H1 (cell line): ENCODE measurements at regions not wholly inside any gene's neighbourhood (a gene's known extent, or its start where the extent isn't known, plus 50 kb on each side); places are given as distances from the start of the nearest gene placed in this dataset.

Source experiments
- CTCF ChIA-PET: fragments of 300-600 bp; sonication (Branson Sonifier 250); formaldehyde crosslinking; loops from one replicate; lab custom pipeline; 2021; ENCODE audit not compliant: partially characterized antibody; lab: Charles Lee
- POLR2A ChIA-PET: fragments of 300-600 bp; sonication (Branson Sonifier 250); formaldehyde crosslinking; loops from one replicate; lab custom pipeline; 2021; ENCODE audit warnings: inconsistent platforms; ENCODE audit not compliant: partially characterized antibody; lab: Charles Lee
- DNase-seq, 2 experiments: peaks; one replicate each; pipeline versions ENCODE4 v3.0.0 to v3.0.0-alpha.2; 2010 to 2022; ENCODE audit warnings: low spot score in 2 of 2, low read depth in 1 of 2, mixed read lengths in 1 of 2
- FAIRE-seq: peaks from 2 replicates; lab custom pipeline; 2011; peaks lifted over from hg19 to GRCh38; lab: Jason Lieb, UNC
- H2AFZ ChIP-seq: 2 replicates; pipeline ENCODE4 v1.8.1; 2012; ENCODE audit warnings: low read length, inconsistent platforms
- H2AK5ac ChIP-seq: 2 replicates; pipeline ENCODE4 v1.6.1; 2013; ENCODE audit warnings: low read depth, low read length
- H2BK120ac ChIP-seq: replicated peaks from 2 replicates; pipeline ENCODE3; 2013; ENCODE audit warnings: low read depth, low read length, inconsistent platforms
- H2BK12ac ChIP-seq: 2 replicates; pipeline ENCODE4 v1.6.1; 2013; ENCODE audit warnings: low read depth, low read length
- H2BK15ac ChIP-seq: 2 replicates; pipeline ENCODE4 v1.6.1; 2013; ENCODE audit warnings: low read length
- H2BK20ac ChIP-seq: 2 replicates; pipeline ENCODE4 v1.6.1; 2013; ENCODE audit warnings: low read length
- H2BK5ac ChIP-seq: 2 replicates; pipeline ENCODE4 v1.6.1; 2013; ENCODE audit warnings: low read depth, low read length
- H3K14ac ChIP-seq: 2 replicates; pipeline ENCODE4 v1.6.1; 2013; ENCODE audit warnings: inconsistent platforms; ENCODE audit not compliant: insufficient read length
- H3K18ac ChIP-seq: 2 replicates; pipeline ENCODE4 v1.6.1; 2013; ENCODE audit warnings: low read length; ENCODE audit errors: extremely low read depth
- H3K23ac ChIP-seq: 2 replicates; pipeline ENCODE4 v1.6.1; 2013; ENCODE audit warnings: inconsistent platforms; ENCODE audit not compliant: insufficient read length
- H3K23me2 ChIP-seq: 2 replicates; pipeline ENCODE4 v1.6.1; 2013; ENCODE audit warnings: low read depth, low read length
- H3K27ac ChIP-seq: 2 replicates; pipeline ENCODE4 v1.6.1; 2011; ENCODE audit warnings: low read depth, low read length, inconsistent platforms
- H3K27me3 ChIP-seq, 4 experiments: replicated peaks in 1 of 4; 1 replicate in 1 of 4; 2 replicates in 3 of 4; pipeline versions ENCODE4 v1.6.1 to v1.8.1; 2011 to 2013; ENCODE audit warnings: low read length in 3 of 4, mild to moderate bottlenecking in 3 of 4, inconsistent platforms in 2 of 4, mixed read lengths in 2 of 4, moderate library complexity in 1 of 4; ENCODE audit not compliant: control insufficient read depth in 3 of 4, insufficient read depth in 3 of 4; ENCODE audit errors: extremely low read depth in 1 of 4
- H3K36me3 ChIP-seq, 4 experiments: 2 replicates each; pipeline versions ENCODE4 v1.6.1 to v1.8.1; 2011 to 2013; ENCODE audit warnings: mild to moderate bottlenecking in 4 of 4, low read length in 3 of 4, moderate library complexity in 2 of 4, control low read depth in 1 of 4, inconsistent platforms in 1 of 4; ENCODE audit not compliant: insufficient read depth in 4 of 4, control insufficient read depth in 2 of 4
- H3K4ac ChIP-seq: replicated peaks from 2 replicates; pipeline ENCODE3; 2013; ENCODE audit warnings: low read length, low read depth, mixed read lengths, inconsistent platforms; ENCODE audit not compliant: insufficient read length
- H3K4me1 ChIP-seq, 4 experiments: replicated peaks in 1 of 4; 1 replicate in 1 of 4; 2 replicates in 3 of 4; pipeline versions ENCODE4 v1.6.1 to v1.8.1; 2011 to 2013; ENCODE audit warnings: low read length in 3 of 4, inconsistent platforms in 2 of 4, mixed read lengths in 1 of 4; ENCODE audit not compliant: insufficient read depth in 4 of 4, control insufficient read depth in 3 of 4
- H3K4me2 ChIP-seq, 2 experiments: 2 replicates each; pipeline versions ENCODE4 v1.6.1 to v1.8.1; 2011 to 2013; ENCODE audit warnings: low read depth in 2 of 2, low read length in 2 of 2, control low read depth in 1 of 2, inconsistent platforms in 1 of 2, mild to moderate bottlenecking in 1 of 2; ENCODE audit not compliant: insufficient read depth in 1 of 2
- H3K4me3 ChIP-seq, 4 experiments: fragments of 200-600, 300-600 bp in 1 of 4; sonication (generic), shearing (Covaris generic), sonication (Bioruptor Twin) in 1 of 4; 2 replicates each; pipeline versions ENCODE4 v1.5.1 to v1.8.1; 2011 to 2016; ENCODE audit warnings: low read length in 4 of 4, low read depth in 3 of 4, control low read depth in 2 of 4, inconsistent platforms in 2 of 4, mild to moderate bottlenecking in 2 of 4, mixed read lengths in 1 of 4, moderate library complexity in 1 of 4; ENCODE audit not compliant: insufficient read depth in 2 of 4; ENCODE audit errors: extremely low read depth in 1 of 4
- H3K56ac ChIP-seq: replicated peaks from 2 replicates; pipeline ENCODE3; 2013; ENCODE audit warnings: low read depth, mild to moderate bottlenecking, mixed read lengths, low read length, inconsistent platforms; ENCODE audit not compliant: insufficient read length
- H3K79me1 ChIP-seq: 2 replicates; pipeline ENCODE4 v1.6.1; 2013; ENCODE audit warnings: low read depth, low read length, control low read depth
- H3K79me2 ChIP-seq, 2 experiments: 2 replicates each; pipeline versions ENCODE4 v1.6.1 to v1.8.1; 2012 to 2013; ENCODE audit warnings: low read length in 2 of 2, mild to moderate bottlenecking in 2 of 2, inconsistent platforms in 1 of 2; ENCODE audit not compliant: insufficient read depth in 2 of 2, control insufficient read depth in 1 of 2
- H3K9ac ChIP-seq, 4 experiments: replicated peaks in 1 of 4; 1 replicate in 1 of 4; 2 replicates in 3 of 4; pipeline versions ENCODE4 v1.6.1 to v1.8.1; 2011 to 2013; ENCODE audit warnings: low read depth in 3 of 4, low read length in 3 of 4, control low read depth in 2 of 4, mild to moderate bottlenecking in 2 of 4, moderate library complexity in 2 of 4, inconsistent platforms in 1 of 4; ENCODE audit errors: extremely low read depth in 1 of 4
- H3K9me3 ChIP-seq, 2 experiments: 2 replicates each; pipeline versions ENCODE4 v1.6.1 to v1.8.1; 2012 to 2013; ENCODE audit warnings: mild to moderate bottlenecking in 2 of 2, moderate library complexity in 2 of 2, control low read depth in 1 of 2, inconsistent platforms in 1 of 2, low read depth in 1 of 2, low read length in 1 of 2, mixed read lengths in 1 of 2; ENCODE audit not compliant: insufficient read depth in 2 of 2
- H4K20me1 ChIP-seq, 2 experiments: replicated peaks in 1 of 2; 2 replicates each; pipeline versions ENCODE3 to v1.8.1; 2011 to 2013; ENCODE audit warnings: inconsistent platforms in 2 of 2, low read length in 2 of 2, mild to moderate bottlenecking in 1 of 2; ENCODE audit not compliant: insufficient read depth in 2 of 2, control insufficient read depth in 1 of 2
- H4K5ac ChIP-seq: 2 replicates; pipeline ENCODE4 v1.6.1; 2013; ENCODE audit warnings: low read length, low read depth, mixed read lengths, inconsistent platforms; ENCODE audit not compliant: insufficient read length
- H4K8ac ChIP-seq: 2 replicates; pipeline ENCODE4 v1.8.0; 2013; ENCODE audit warnings: mild to moderate bottlenecking, moderate library complexity, low read length, inconsistent platforms; ENCODE audit not compliant: insufficient read depth; ENCODE audit errors: extremely low read depth
- H4K91ac ChIP-seq: replicated peaks from 2 replicates; pipeline ENCODE3; 2013; ENCODE audit warnings: low read length, mixed read lengths, inconsistent platforms; ENCODE audit not compliant: insufficient read length
- EGR1 ChIP-seq: IDR thresholded peaks from 2 replicates; pipeline ENCODE4 v1.6.1; 2011; ENCODE audit warnings: low read depth, low read length, borderline replicate concordance
- RAD21 ChIP-seq, 2 experiments: IDR thresholded peaks in 1 of 2; conservative IDR thresholded peaks in 1 of 2; 2 replicates each; pipeline ENCODE4 v1.6.1; 2011; ENCODE audit warnings: low read depth in 2 of 2, low read length in 2 of 2, improper control_type of control experiment in 1 of 2, inconsistent platforms in 1 of 2, mild to moderate bottlenecking in 1 of 2, moderate library complexity in 1 of 2
- WGBS, 2 experiments: shearing (Covaris generic) in 1 of 2; methylation state at CpG; one replicate each; pipeline versions ENCODE4 v1.1.6 to v1.1.7; 2013 to 2015; ENCODE audit warnings: low lambda C conversion rate in 2 of 2, mixed read lengths in 2 of 2, inconsistent platforms in 1 of 2, low coverage in 1 of 2, missing lambda C conversion rate in 1 of 2; ENCODE audit not compliant: insufficient replicate concordance in 2 of 2, insufficient coverage in 1 of 2, insufficient read length in 1 of 2; ENCODE audit errors: extremely low coverage in 1 of 2, missing lambda C conversion rate in 1 of 2; 5-methylcytosine and 5-hydroxymethylcytosine counted together

DNA sequence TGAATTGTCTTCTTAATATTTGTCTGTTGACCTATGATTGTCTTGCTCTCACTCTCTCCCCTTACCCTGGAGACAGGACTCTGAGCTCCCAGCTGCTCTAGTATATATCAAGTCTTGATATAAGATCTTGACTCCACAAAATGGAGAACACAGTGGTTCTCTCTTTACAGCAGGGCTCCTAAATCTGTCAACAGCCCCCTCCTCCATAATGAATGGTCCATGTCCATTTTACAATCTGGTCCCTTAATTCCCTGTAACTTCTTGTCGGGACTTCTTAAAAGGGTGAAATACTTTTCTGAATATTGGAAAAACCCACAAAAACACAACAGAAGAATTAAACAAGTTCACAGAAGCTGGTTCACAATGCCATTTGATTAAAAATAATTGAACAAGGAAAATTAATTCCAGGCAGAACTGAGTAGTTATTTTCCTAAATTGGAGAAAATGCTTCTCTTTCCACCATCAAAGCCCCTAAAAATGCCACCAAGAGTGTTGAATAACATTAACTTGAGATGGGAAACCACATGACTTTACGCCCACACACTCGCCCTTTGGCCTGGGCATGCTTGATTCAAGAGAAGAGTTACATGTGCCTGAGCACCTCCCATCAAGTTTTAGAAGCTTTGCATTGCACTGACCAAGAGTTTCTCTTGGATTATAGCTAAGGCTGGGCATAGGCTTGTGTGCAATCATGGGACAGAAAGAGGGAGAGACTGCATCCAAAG, 109.8 kb downstream of the TOMM20 start:
- Histone ChIP-seq H4K20me1 (no peaks in the 10 kb centered on the region), H3K9ac (no peak overlapping the region), H3K18ac (no peak overlapping the region), H3K23me2 (no peaks in the 10 kb centered on the region), H3K4me3 (no peak overlapping the region), H3K79me1 (no peaks in the 10 kb centered on the region), H2AFZ (no peak overlapping the region), H3K4ac (no peak overlapping the region), H4K91ac (no peak overlapping the region), H3K27ac (no peak overlapping the region), H4K5ac (no peak overlapping the region), H3K4me2 (no peak overlapping the region), H2BK12ac (no peak overlapping the region), H3K4me1 (peaks cover 0 to 12% (median 7%) of the 10 kb centered on the region in 4 experiments; a peak in 5 of 7 replicates), H3K9me3 (no peaks in the 10 kb centered on the region), H2BK120ac (no peak overlapping the region), H3K79me2 (no peaks in the 10 kb centered on the region), H3K56ac (no peak overlapping the region), H3K23ac (no peak overlapping the region), H3K27me3 (peaks cover 0 to 1% (median 0%) of the 10 kb centered on the region in 4 experiments; a peak in 2 of 7 replicates), H3K36me3 (no peaks in the 10 kb centered on the region), H3K14ac (no peak overlapping the region), H2BK5ac (no peak overlapping the region), H2AK5ac (no peak overlapping the region), H2BK20ac (no peak overlapping the region), H2BK15ac (no peak overlapping the region), H4K8ac (no peak overlapping the region)
- DNase-seq (no peak), FAIRE-seq (no peak)
- POLR2A ChIA-PET = no interaction called here
- CTCF ChIA-PET = interaction anchor here (1.2 kb wide), 1 partner anchor 31 kb away, joined by 4 read pairs; no protein-coding TSS in a partner anchor
- peak; percentile 64 for TF ChIP-seq EGR1
- TF ChIP-seq RAD21 (IDR thresholded peaks at IDR 0.05 in 1 of 2, conservative IDR thresholded peaks at IDR 0.05 in 1 of 2; ENCODE audit: low read depth in 2 of 2, low read length in 2 of 2) = no peak
- 84% methylated on average over 3 of the region's 3 CpGs; no CpG with 5 or more reads in 1 of the 2 experiments for WGBS, 2 experiments
